ENCODE measurements at regions not wholly inside any gene's neighbourhood (a gene's known extent, or its start where the extent isn't known, plus 50 kb on each side); places are given as distances from the start of the nearest gene placed in this dataset.

GRCh38 chr1:60228041-60228491 is 154.5 kb upstream of the C1orf87 start:
- no peak for DNase-seq

- no peak for DNase-seq
These were observed 154.0 kb upstream of the C1orf87 start for GRCh38 chr1:60227601-60228000.

- DNase-seq, result no peak
These were observed 151.9 kb upstream of the C1orf87 start for GRCh38 chr1:60225486-60225885.

- no peak for DNase-seq
These were observed 151.0 kb upstream of the C1orf87 start for GRCh38 chr1:60224523-60224922.

GRCh38 chr1:60223158-60223557 is 149.6 kb upstream of the C1orf87 start:
- DNase-seq, result no peak

- no peak for DNase-seq
These were observed 149.0 kb upstream of the C1orf87 start for GRCh38 chr1:60222360-60223115.

GRCh38 chr1:60213253-60213652 is 139.7 kb upstream of the C1orf87 start:
- DNase-seq, result no peak

- no peak for DNase-seq
These were observed 122.5 kb upstream of the C1orf87 start for GRCh38 chr1:60196026-60196425.

GRCh38 chr1:60185684-60186083 is 112.1 kb upstream of the C1orf87 start:
- no peak for DNase-seq

GRCh38 chr1:60184521-60184920 is 111.0 kb upstream of the C1orf87 start:
- no peak for DNase-seq

GRCh38 chr1:60173729-60174505 is 100.3 kb upstream of the C1orf87 start:
- DNase-seq, result no peak

- DNase-seq, result no peak
These were observed 99.4 kb upstream of the C1orf87 start for GRCh38 chr1:60173006-60173405.

GRCh38 chr1:60171801-60172200 is 98.2 kb upstream of the C1orf87 start:
- DNase-seq, result no peak

- DNase-seq, result no peak
These were observed 97.1 kb upstream of the C1orf87 start for GRCh38 chr1:60170709-60171108.

GRCh38 chr1:60169206-60169605 is 95.6 kb upstream of the C1orf87 start:
- DNase-seq, result no peak

- DNase-seq, result no peak
These were observed 89.4 kb upstream of the C1orf87 start for GRCh38 chr1:60162936-60163335.

- DNase-seq, result no peak
These were observed 86.6 kb upstream of the C1orf87 start for GRCh38 chr1:60160141-60160540.

GRCh38 chr1:60156371-60156770 is 82.8 kb upstream of the C1orf87 start:
- no peak for DNase-seq

- no peak for DNase-seq
These were observed 80.4 kb upstream of the C1orf87 start for GRCh38 chr1:60153961-60154360.

GRCh38 chr1:60152891-60153290 is 79.3 kb upstream of the C1orf87 start:
- no peak for DNase-seq

- no peak for DNase-seq
These were observed 77.7 kb upstream of the C1orf87 start for GRCh38 chr1:60151311-60151710.

- DNase-seq, result no peak
These were observed 75.7 kb upstream of the C1orf87 start for GRCh38 chr1:60149251-60149650.

GRCh38 chr1:60146884-60147283 is 73.3 kb upstream of the C1orf87 start:
- DNase-seq, result no peak

- no peak for DNase-seq
These were observed 72.2 kb upstream of the C1orf87 start for GRCh38 chr1:60145771-60146170.
